OCI-LY3 (cell line): ENCODE measurements at regions not wholly inside any gene's neighbourhood (a gene's known extent, or its start where the extent isn't known, plus 50 kb on each side); places are given as distances from the start of the nearest gene placed in this dataset.
A peak's percentile ranks its signal among the peaks of the same experiment; 100 is the strongest.

Experiments used
- H2AFZ ChIP-seq: fragments of 200-600, 300-600 bp; shearing (Covaris generic); 2 replicates; pipeline ENCODE4 v1.6.0; 2014; ENCODE audit warnings: antibody characterized with exemption, low read depth, low read length
- H3K27ac ChIP-seq: fragments of 200-600, 300-600 bp; sonication (generic); 2 replicates; pipeline ENCODE4 v1.5.1; 2014; ENCODE audit warnings: mild to moderate bottlenecking, low read length, moderate library complexity, mixed read lengths
- H3K27me3 ChIP-seq: fragments of 200-600, 300-600 bp; sonication (generic); 2 replicates; pipeline ENCODE4 v1.6.1; 2014; ENCODE audit warnings: low read depth, low read length, mixed read lengths
- H3K36me3 ChIP-seq: fragments of 200-600, 300-600 bp; sonication (generic); replicated peaks from 2 replicates; pipeline ENCODE3; 2014; ENCODE audit warnings: low read depth, low read length, mixed read lengths
- H3K4me1 ChIP-seq: fragments of 300-600, 200-600 bp; sonication (generic); 2 replicates; pipeline ENCODE4 v1.6.1; 2014; ENCODE audit warnings: low read length, mixed read lengths
- H3K4me2 ChIP-seq: fragments of 200-600, 300-600 bp; sonication (generic); 2 replicates; pipeline ENCODE4 v1.6.1; 2014; ENCODE audit warnings: low read length, mixed read lengths
- H3K4me3 ChIP-seq: fragments of 300-600, 200-600 bp; sonication (generic); 2 replicates; pipeline ENCODE4 v1.5.1; 2014; ENCODE audit warnings: antibody characterized with exemption, mild to moderate bottlenecking, low read length, moderate library complexity
- H3K79me2 ChIP-seq: fragments of 300-600, 200-600 bp; shearing (Covaris generic); 2 replicates; pipeline ENCODE4 v1.6.1; 2014; ENCODE audit warnings: mild to moderate bottlenecking, low read length, mixed read lengths
- H3K9ac ChIP-seq: fragments of 300-600, 200-600 bp; shearing (Covaris generic); 2 replicates; pipeline ENCODE4 v1.6.0; 2014; ENCODE audit warnings: mild to moderate bottlenecking, low read length, moderate library complexity
- H3K9me3 ChIP-seq: fragments of 200-600, 300-600 bp; shearing (Covaris generic); 2 replicates; pipeline ENCODE4 v1.6.1; 2014; ENCODE audit warnings: low read length, mixed read lengths; ENCODE audit not compliant: insufficient read depth
- H4K20me1 ChIP-seq: fragments of 200-600, 300-600 bp; sonication (generic); 2 replicates; pipeline ENCODE4 v1.6.1; 2016; ENCODE audit warnings: low read length, mixed read lengths; ENCODE audit not compliant: insufficient read depth
- CTCF ChIP-seq: fragments of 200-600, 300-600 bp; sonication (generic); IDR thresholded peaks from 2 replicates; pipeline ENCODE4 v1.5.1; 2014; ENCODE audit warnings: antibody characterized with exemption, low read length, low read depth
- EZH2phosphoT487 ChIP-seq: fragments of 200-600 bp; shearing (Covaris generic); IDR thresholded peaks from 2 replicates; pipeline ENCODE4 v1.6.1; 2018; ENCODE audit warnings: antibody characterized with exemption, mixed run types, low read depth

GRCh38 chr21:18518054-18518481, 114.5 kb upstream of the TMPRSS15 start:
- H3K9ac ChIP-seq = no peak overlapping the region
- H3K27me3 ChIP-seq = no peaks in the 10 kb centered on the region
- H3K4me3 ChIP-seq = no peak overlapping the region
- H3K4me2 ChIP-seq = no peak overlapping the region
- H4K20me1 ChIP-seq = no peaks in the 10 kb centered on the region
- H3K27ac ChIP-seq = no peak overlapping the region
- H3K4me1 ChIP-seq = no peaks in the 10 kb centered on the region
- no peaks in the 10 kb centered on the region for H3K9me3 ChIP-seq
- no peak for TF ChIP-seq CTCF
- no peak for TF ChIP-seq EZH2phosphoT487
- no peaks in the 10 kb centered on the region for H3K36me3 ChIP-seq
- H2AFZ ChIP-seq = no peak overlapping the region
- H3K79me2 ChIP-seq = no peaks in the 10 kb centered on the region

GRCh38 chr21:18521204-18521603, 117.6 kb upstream of the TMPRSS15 start:
- no peak overlapping the region for H3K27ac ChIP-seq
- no peaks in the 10 kb centered on the region for H3K79me2 ChIP-seq
- no peaks in the 10 kb centered on the region for H3K27me3 ChIP-seq
- no peaks in the 10 kb centered on the region for H4K20me1 ChIP-seq
- no peak overlapping the region for H3K4me2 ChIP-seq
- no peak overlapping the region for H2AFZ ChIP-seq
- no peaks in the 10 kb centered on the region for H3K9me3 ChIP-seq
- H3K36me3 ChIP-seq = no peaks in the 10 kb centered on the region
- TF ChIP-seq EZH2phosphoT487 (no peak), CTCF (no peak)
- H3K9ac ChIP-seq = no peak overlapping the region
- H3K4me3 ChIP-seq = no peak overlapping the region
- H3K4me1 ChIP-seq = no peaks in the 10 kb centered on the region

- Histone ChIP-seq H3K9me3 (no peaks in the 10 kb centered on the region), H3K79me2 (no peaks in the 10 kb centered on the region), H3K27ac (no peak overlapping the region), H3K4me1 (no peaks in the 10 kb centered on the region), H3K27me3 (no peaks in the 10 kb centered on the region), H4K20me1 (no peaks in the 10 kb centered on the region), H3K36me3 (no peaks in the 10 kb centered on the region), H3K4me2 (no peak overlapping the region), H3K9ac (no peak overlapping the region), H3K4me3 (no peak overlapping the region), H2AFZ (no peak overlapping the region)
- TF ChIP-seq EZH2phosphoT487 = no peak
- TF ChIP-seq CTCF = peak; percentile 36
Measured at GRCh38 chr21:18522181-18522972, 118.8 kb upstream of the TMPRSS15 start.

DNA sequence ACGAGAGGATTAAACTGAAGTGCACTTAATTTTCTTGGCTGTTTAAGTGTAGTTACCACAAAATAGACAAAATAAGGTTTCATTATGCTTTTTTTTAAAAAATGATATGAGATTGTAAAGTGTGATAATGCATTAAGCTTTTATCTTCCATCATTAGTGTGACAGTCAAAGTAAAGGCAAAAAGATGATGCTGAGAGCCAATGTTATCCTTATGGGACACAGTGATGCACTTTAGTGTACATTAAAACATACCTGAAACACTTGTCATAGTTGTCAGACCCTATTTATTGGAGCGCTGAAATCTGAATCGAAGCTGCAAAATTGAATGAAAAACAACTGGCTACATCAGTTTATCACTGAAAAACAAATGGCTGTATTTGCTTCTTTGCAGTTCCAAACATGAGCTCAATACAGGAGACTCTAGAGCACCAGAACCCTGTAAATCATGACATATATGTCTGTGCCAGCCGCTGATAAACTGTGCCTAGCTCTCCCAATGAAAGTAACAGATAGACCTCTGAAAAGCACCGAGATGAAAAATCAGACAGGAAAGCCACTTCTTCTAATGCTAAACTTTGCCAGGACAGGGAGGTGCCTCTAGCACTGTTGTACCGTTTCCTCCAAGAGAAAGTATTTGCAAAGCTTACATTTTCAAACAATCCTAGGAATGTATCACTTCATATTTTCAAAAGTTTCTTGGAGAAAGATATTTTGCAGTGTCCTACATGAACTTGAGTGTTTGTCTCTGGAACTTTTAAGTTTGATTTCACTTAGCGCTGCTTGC, 120.7 kb upstream of the TMPRSS15 start:
- no peak overlapping the region for H3K9ac ChIP-seq
- no peaks in the 10 kb centered on the region for H3K4me1 ChIP-seq
- no peaks in the 10 kb centered on the region for H4K20me1 ChIP-seq
- TF ChIP-seq CTCF = no peak
- TF ChIP-seq EZH2phosphoT487 = no peak
- H3K79me2 ChIP-seq = no peaks in the 10 kb centered on the region
- H3K4me3 ChIP-seq = no peak overlapping the region
- no peak overlapping the region for H2AFZ ChIP-seq
- H3K36me3 ChIP-seq = no peaks in the 10 kb centered on the region
- no peaks in the 10 kb centered on the region for H3K27me3 ChIP-seq
- no peak overlapping the region for H3K4me2 ChIP-seq
- no peak overlapping the region for H3K27ac ChIP-seq
- H3K9me3 ChIP-seq = no peaks in the 10 kb centered on the region
